H9 (cell line): ENCODE measurements at regions not wholly inside any gene's neighbourhood (a gene's known extent, or its start where the extent isn't known, plus 50 kb on each side); places are given as distances from the start of the nearest gene placed in this dataset.

Source experiments
- DNase-seq: peaks from one replicate; pipeline ENCODE4 v3.0.0-alpha.2; 2017
- H2AFZ ChIP-seq: one replicate; pipeline ENCODE4 v1.6.1; 2013; ENCODE audit warnings: mild to moderate bottlenecking, low read length, control low read depth, moderate library complexity
- H2AK5ac ChIP-seq: 2 replicates; pipeline ENCODE4 v1.6.1; 2013; ENCODE audit warnings: low read length, control low read depth, mixed read lengths; ENCODE audit not compliant: insufficient read length
- H2BK120ac ChIP-seq: one replicate; pipeline ENCODE4 v1.6.1; 2013; ENCODE audit warnings: low read depth, mild to moderate bottlenecking, low read length, control low read depth, inconsistent platforms; ENCODE audit not compliant: poor library complexity, severe bottlenecking
- H2BK12ac ChIP-seq: 2 replicates; pipeline ENCODE4 v1.6.1; 2013; ENCODE audit warnings: low read length, control low read depth, mixed read lengths, low read depth; ENCODE audit not compliant: insufficient read length
- H2BK15ac ChIP-seq: 2 replicates; pipeline ENCODE4 v1.6.1; 2013; ENCODE audit warnings: low read depth, low read length, control low read depth
- H2BK20ac ChIP-seq: one replicate; pipeline ENCODE4 v1.6.1; 2013; ENCODE audit warnings: low read depth, mild to moderate bottlenecking, low read length, control low read depth, inconsistent platforms; ENCODE audit not compliant: poor library complexity, severe bottlenecking
- H2BK5ac ChIP-seq: 2 replicates; pipeline ENCODE4 v1.6.1; 2013; ENCODE audit warnings: low read length, control low read depth, mixed read lengths; ENCODE audit not compliant: insufficient read length
- H3K14ac ChIP-seq: 2 replicates; pipeline ENCODE4 v1.6.1; 2013; ENCODE audit warnings: low read length, control low read depth; ENCODE audit not compliant: insufficient read depth
- H3K18ac ChIP-seq: 2 replicates; pipeline ENCODE4 v1.6.1; 2013; ENCODE audit warnings: low read depth, mild to moderate bottlenecking, mixed read lengths, low read length, control low read depth; ENCODE audit not compliant: insufficient read length
- H3K23ac ChIP-seq: 2 replicates; pipeline ENCODE4 v1.6.1; 2013; ENCODE audit warnings: low read length, control low read depth, mixed read lengths, low read depth; ENCODE audit not compliant: insufficient read length
- H3K23me2 ChIP-seq: 2 replicates; pipeline ENCODE4 v1.6.1; 2013; ENCODE audit warnings: low read depth, mild to moderate bottlenecking, mixed read lengths, low read length, control low read depth; ENCODE audit not compliant: insufficient read length, poor library complexity, severe bottlenecking
- H3K27ac ChIP-seq: 2 replicates; pipeline ENCODE4 v1.5.1; 2013; ENCODE audit warnings: low read length, control low read depth, mixed read lengths, low read depth; ENCODE audit not compliant: insufficient read length
- H3K27me3 ChIP-seq: 2 replicates; pipeline ENCODE4 v1.6.1; 2013; ENCODE audit warnings: low read length, control low read depth, inconsistent platforms; ENCODE audit not compliant: insufficient read depth
- H3K4ac ChIP-seq: 2 replicates; pipeline ENCODE4 v1.6.1; 2013; ENCODE audit warnings: low read depth, mild to moderate bottlenecking, control low read depth, inconsistent platforms, low read length, moderate library complexity
- H3K4me1 ChIP-seq: 2 replicates; pipeline ENCODE4 v1.6.1; 2013; ENCODE audit warnings: low read length, control low read depth, inconsistent platforms; ENCODE audit not compliant: insufficient read depth
- H3K4me2 ChIP-seq: 2 replicates; pipeline ENCODE4 v1.6.1; 2013; ENCODE audit warnings: low read length, control low read depth, mixed read lengths; ENCODE audit not compliant: insufficient read length, insufficient read depth
- H3K56ac ChIP-seq: 2 replicates; pipeline ENCODE4 v1.6.1; 2013; ENCODE audit warnings: low read depth, mild to moderate bottlenecking, mixed read lengths, low read length, control low read depth; ENCODE audit not compliant: insufficient read length
- H3K79me1 ChIP-seq: 2 replicates; pipeline ENCODE4 v1.6.1; 2013; ENCODE audit warnings: low read depth, mild to moderate bottlenecking, moderate library complexity, low read length, control low read depth, inconsistent platforms; ENCODE audit not compliant: insufficient read depth, poor library complexity, severe bottlenecking
- H3K79me2 ChIP-seq: 2 replicates; pipeline ENCODE4 v1.6.1; 2013; ENCODE audit warnings: low read length, control low read depth, inconsistent platforms; ENCODE audit not compliant: insufficient read depth
- H3K9ac ChIP-seq: 2 replicates; pipeline ENCODE4 v1.6.1; 2013; ENCODE audit warnings: low read length, control low read depth, mixed read lengths; ENCODE audit not compliant: insufficient read length; ENCODE audit errors: extremely low read depth
- H3K9me3 ChIP-seq: one replicate; pipeline ENCODE4 v1.6.1; 2013; ENCODE audit warnings: low read depth, low read length, inconsistent platforms; ENCODE audit not compliant: control insufficient read depth
- H3T11ph ChIP-seq: one replicate; pipeline ENCODE4 v1.6.1; 2013; ENCODE audit warnings: mild to moderate bottlenecking, low read length, control low read depth, inconsistent platforms
- H4K20me1 ChIP-seq: one replicate; pipeline ENCODE4 v1.6.1; 2013; ENCODE audit not compliant: control insufficient read depth, insufficient read length, insufficient read depth
- H4K5ac ChIP-seq: 2 replicates; pipeline ENCODE4 v1.6.1; 2013; ENCODE audit warnings: low read depth, mild to moderate bottlenecking, mixed read lengths, low read length, control low read depth; ENCODE audit not compliant: insufficient read length
- H4K8ac ChIP-seq: replicated peaks from 2 replicates; pipeline ENCODE4 v1.6.1; 2013; ENCODE audit warnings: low read length, control low read depth, mixed read lengths, low read depth; ENCODE audit not compliant: insufficient read length
- H4K91ac ChIP-seq: 2 replicates; pipeline ENCODE4 v1.6.1; 2013; ENCODE audit warnings: low read depth, mild to moderate bottlenecking, moderate library complexity, mixed read lengths, low read length, control low read depth; ENCODE audit not compliant: insufficient read length
- H3K27ac Mint-ChIP-seq, 3 experiments: 2 replicates in 2 of 3; 3 replicates in 1 of 3; pipeline ENCODE4 v1.8.0; 2020 to 2021; ENCODE audit warnings: mixed read lengths in 3 of 3, mild to moderate bottlenecking in 1 of 3, moderate library complexity in 1 of 3
- H3K27me3 Mint-ChIP-seq: 2 replicates; pipeline ENCODE4 v1.8.0; 2021; ENCODE audit warnings: low read depth, mild to moderate bottlenecking, moderate library complexity, mixed read lengths
- H3K36me3 Mint-ChIP-seq, 3 experiments: 2 replicates in 2 of 3; 3 replicates in 1 of 3; pipeline ENCODE4 v1.8.0; 2020 to 2021; ENCODE audit warnings: low read depth in 3 of 3, mixed read lengths in 3 of 3; ENCODE audit not compliant: insufficient read depth in 1 of 3
- H3K4me1 Mint-ChIP-seq, 2 experiments: 2 replicates each; pipeline ENCODE4 v1.8.0; 2020; ENCODE audit warnings: mixed read lengths in 2 of 2
- H3K4me3 Mint-ChIP-seq, 2 experiments: 2 replicates in 1 of 2; 3 replicates in 1 of 2; pipeline ENCODE4 v1.8.0; 2020 to 2021; ENCODE audit warnings: mild to moderate bottlenecking in 2 of 2, mixed read lengths in 2 of 2, moderate library complexity in 1 of 2
- H3K9me3 Mint-ChIP-seq, 2 experiments: 2 replicates in 1 of 2; 3 replicates in 1 of 2; pipeline ENCODE4 v1.8.0; 2020; ENCODE audit warnings: mild to moderate bottlenecking in 2 of 2, mixed read lengths in 2 of 2, moderate library complexity in 1 of 2
- CTCF ChIP-seq: fragments of 200-600 bp; sonication (generic); conservative IDR thresholded peaks from 3 replicates; pipeline ENCODE4 v1.8.0; 2021; ENCODE audit warnings: antibody characterized with exemption, mild to moderate bottlenecking
- WGBS: extraction: QIAGEN DNeasy Blood & Tissue Kit; methylation state at CpG from one replicate; pipeline ENCODE4 v1.1.7; 2013; ENCODE audit warnings: missing lambda C conversion rate, low lambda C conversion rate, mixed read lengths; ENCODE audit not compliant: insufficient read length; ENCODE audit errors: extremely low coverage; 5-methylcytosine and 5-hydroxymethylcytosine counted together

- DNase-seq: no peak
- Histone ChIP-seq H2BK12ac (no peak overlapping the region), H2BK5ac (no peak overlapping the region), H3K9me3 (no peaks in the 10 kb centered on the region), H3K4me1 (no peaks in the 10 kb centered on the region), H4K20me1 (no peaks in the 10 kb centered on the region), H3K4me2 (no peak overlapping the region), H4K8ac (no peak overlapping the region), H2AK5ac (no peak overlapping the region), H2BK120ac (no peak overlapping the region), H3K4ac (no peak overlapping the region), H3K27me3 (no peaks in the 10 kb centered on the region), H3K14ac (no peak overlapping the region), H3K27ac (no peak overlapping the region), H2AFZ (no peak overlapping the region), H3K79me1 (no peaks in the 10 kb centered on the region), H4K5ac (no peak overlapping the region), H3K23ac (no peak overlapping the region), H3K79me2 (no peaks in the 10 kb centered on the region), H3T11ph (no peak overlapping the region), H3K18ac (no peak overlapping the region), H3K56ac (no peak overlapping the region), H3K9ac (no peak overlapping the region), H2BK15ac (no peak overlapping the region), H3K23me2 (no peaks in the 10 kb centered on the region), H4K91ac (no peak overlapping the region), H2BK20ac (no peak overlapping the region)
- TF ChIP-seq CTCF: no peak
- Mint-ChIP-seq H3K36me3 (peaks cover 0 to 2% (median 0%) of the 10 kb centered on the region in 3 experiments; a peak in 2 of 7 replicates), H3K9me3 (no peaks in the 10 kb centered on the region), H3K4me1 (peaks cover 22 to 28% of the 10 kb centered on the region in 2 experiments), H3K4me3 (no peak overlapping the region), H3K27ac (peak overlapping the region in 1 of 3 experiments; percentile 1; a peak in 1 of 7 replicates), H3K27me3 (no peaks in the 10 kb centered on the region)
- no CpG with 5 or more reads among the region's 2 CpGs for WGBS
Measured at GRCh38 chr6:139920776-139921100, 546.3 kb upstream of the CITED2 start.
